HG03354 (cell line): ENCODE measurements at regions not wholly inside any gene's neighbourhood (a gene's known extent, or its start where the extent isn't known, plus 50 kb on each side); places are given as distances from the start of the nearest gene placed in this dataset.

Experiments used
- ATAC-seq: cut with Tn5 transposase; IDR thresholded peaks from one replicate; pipeline ENCODE4 v1.9.1; 2021; ENCODE audit warnings: mild to moderate bottlenecking; ENCODE audit not compliant: unreplicated experiment, poor library complexity, severe bottlenecking

- ATAC-seq: no peak
These were observed 164.8 kb downstream of the WDR11 start for GRCh38 chr10:121015916-121016315.

GRCh38 chr10:121024905-121025584, 173.9 kb downstream of the WDR11 start:
- no peak for ATAC-seq

GRCh38 chr10:121025731-121026130, 174.6 kb downstream of the WDR11 start:
- ATAC-seq: no peak

- ATAC-seq: no peak
These were observed 176.2 kb downstream of the WDR11 start for GRCh38 chr10:121027371-121027770.

- ATAC-seq: no peak
These were observed 181.3 kb downstream of the WDR11 start for GRCh38 chr10:121032460-121032859.

GRCh38 chr10:121033366-121033765, 182.2 kb downstream of the WDR11 start:
- ATAC-seq: no peak

- ATAC-seq: no peak
These were observed 185.3 kb downstream of the WDR11 start for GRCh38 chr10:121036431-121036830.

GRCh38 chr10:121041499-121041898, 190.3 kb downstream of the WDR11 start:
- ATAC-seq: no peak

GRCh38 chr10:121041906-121042305, 190.7 kb downstream of the WDR11 start:
- no peak for ATAC-seq

- ATAC-seq: no peak
These were observed 191.2 kb downstream of the WDR11 start for GRCh38 chr10:121042342-121042741.

GRCh38 chr10:121043124-121043849, 192.1 kb downstream of the WDR11 start:
- no peak for ATAC-seq

GRCh38 chr10:121048749-121049148, 197.6 kb downstream of the WDR11 start:
- ATAC-seq: no peak

GRCh38 chr10:121049489-121049888, 198.3 kb downstream of the WDR11 start:
- no peak for ATAC-seq

GRCh38 chr10:121049923-121050322, 198.8 kb downstream of the WDR11 start:
- ATAC-seq: no peak

GRCh38 chr10:121051171-121051570, 200.0 kb downstream of the WDR11 start:
- no peak for ATAC-seq

GRCh38 chr10:121051696-121052279, 200.6 kb downstream of the WDR11 start:
- ATAC-seq: no peak

- no peak for ATAC-seq
These were observed 202.0 kb downstream of the WDR11 start for GRCh38 chr10:121053151-121053550.

GRCh38 chr10:121054874-121055273, 203.7 kb downstream of the WDR11 start:
- ATAC-seq: no peak

GRCh38 chr10:121057269-121057668, 206.1 kb downstream of the WDR11 start:
- ATAC-seq: no peak

GRCh38 chr10:121058082-121058481, 206.9 kb downstream of the WDR11 start:
- ATAC-seq: no peak

- ATAC-seq: no peak
These were observed 208.2 kb downstream of the WDR11 start for GRCh38 chr10:121059351-121059750.
